Suprapubic skin (tissue), 4 donors: ENCODE measurements at regions not wholly inside any gene's neighbourhood (a gene's known extent, or its start where the extent isn't known, plus 50 kb on each side); places are given as distances from the start of the nearest gene placed in this dataset.

Experiments used
- DNase-seq, 2 donors: peaks; one replicate each; pipeline ENCODE4 v3.0.0-alpha.2; 2019; ENCODE audit warnings: low spot score in 2 of 2
- H3K27ac ChIP-seq: fragments of 200-600 bp; sonication (generic); one replicate; pipeline ENCODE4 v1.5.1; 2019
- H3K27me3 ChIP-seq: fragments of 200-600 bp; sonication (generic); one replicate; pipeline ENCODE4 v1.5.1; 2019
- H3K36me3 ChIP-seq: fragments of 200-600 bp; sonication (generic); one replicate; pipeline ENCODE4 v1.5.1; 2019
- H3K4me1 ChIP-seq: fragments of 200-600 bp; sonication (generic); one replicate; pipeline ENCODE4 v1.5.1; 2019
- H3K4me3 ChIP-seq: fragments of 200-600 bp; sonication (generic); one replicate; pipeline ENCODE4 v1.5.1; 2019; ENCODE audit warnings: mild to moderate bottlenecking
- H3K9me3 ChIP-seq: fragments of 200-600 bp; sonication (generic); one replicate; pipeline ENCODE4 v1.5.1; 2019
- CTCF ChIP-seq, 2 donors: fragments of 200-600 bp in 1 of 2; fragments of 450-650 bp in 1 of 2; sonication (generic) in 1 of 2; IDR thresholded peaks; one replicate each; pipeline ENCODE4 v1.5.1; 2016 to 2019; ENCODE audit warnings: antibody characterized with exemption in 2 of 2, mild to moderate bottlenecking in 1 of 2, moderate library complexity in 1 of 2
- EP300 ChIP-seq: sonication (generic); formaldehyde crosslinking; IDR thresholded peaks from one replicate; pipeline ENCODE4 v1.6.1; 2017; ENCODE audit warnings: antibody characterized with exemption
- POLR2A ChIP-seq, 2 donors: fragments of 450-650 bp; IDR thresholded peaks; one replicate each; pipeline ENCODE4 v1.6.1; 2017; ENCODE audit warnings: antibody characterized with exemption in 2 of 2, mild to moderate bottlenecking in 2 of 2, moderate library complexity in 2 of 2
- POLR2AphosphoS5 ChIP-seq, 3 donors: sonication (generic); formaldehyde crosslinking; IDR thresholded peaks; one replicate each; pipeline ENCODE4 v1.6.1; 2017; ENCODE audit warnings: antibody characterized with exemption in 3 of 3
- WGBS: methylation state at CpG from one replicate; pipeline ENCODE4 v1.1.5; 2018; 5-methylcytosine and 5-hydroxymethylcytosine counted together

- Histone ChIP-seq H3K27ac (no peak overlapping the region), H3K4me1 (peaks cover 2% of the 10 kb centered on the region), H3K27me3 (peaks cover 11% of the 10 kb centered on the region), H3K4me3 (no peak overlapping the region), H3K9me3 (no peaks in the 10 kb centered on the region), H3K36me3 (no peaks in the 10 kb centered on the region)
- DNase-seq = peak; percentile 32 to 74
- TF ChIP-seq POLR2A (IDR thresholded peaks at IDR 0.05) (no peak), EP300 (no peak), CTCF (IDR thresholded peaks at IDR 0.05) (no peak), POLR2AphosphoS5 (IDR thresholded peaks at IDR 0.05) (no peak)
- WGBS = 71% methylated on average over 13 of the region's 15 CpGs
Observed at GRCh38 chr13:26989261-26989956, 182.2 kb downstream of the USP12 start.

GRCh38 chr13:26988059-26988769 lies 183.4 kb downstream of the USP12 start:
- H3K4me3 ChIP-seq = no peak overlapping the region
- WGBS = 56% methylated on average over 6 of the region's 6 CpGs
- H3K9me3 ChIP-seq = no peaks in the 10 kb centered on the region
- H3K27ac ChIP-seq = no peak overlapping the region
- no peak for TF ChIP-seq POLR2A (IDR thresholded peaks at IDR 0.05)
- TF ChIP-seq CTCF (IDR thresholded peaks at IDR 0.05) = no peak
- no peak for TF ChIP-seq EP300
- TF ChIP-seq POLR2AphosphoS5 (IDR thresholded peaks at IDR 0.05) = no peak
- peaks cover 11% of the 10 kb centered on the region for H3K27me3 ChIP-seq
- no peaks in the 10 kb centered on the region for H3K36me3 ChIP-seq
- peaks cover 2% of the 10 kb centered on the region for H3K4me1 ChIP-seq
- peak; percentile 40 to 60 for DNase-seq

GRCh38 chr13:26987486-26988013 lies 184.1 kb downstream of the USP12 start:
- H3K4me1 ChIP-seq = peaks cover 2% of the 10 kb centered on the region
- H3K9me3 ChIP-seq = no peaks in the 10 kb centered on the region
- peak in 1 of 2 donors; percentile 49 for DNase-seq
- H3K27ac ChIP-seq = no peak overlapping the region
- H3K4me3 ChIP-seq = no peak overlapping the region
- TF ChIP-seq POLR2AphosphoS5 (IDR thresholded peaks at IDR 0.05) (no peak), POLR2A (IDR thresholded peaks at IDR 0.05) (no peak), EP300 (no peak), CTCF (IDR thresholded peaks at IDR 0.05) (no peak)
- H3K27me3 ChIP-seq = peaks cover 11% of the 10 kb centered on the region
- H3K36me3 ChIP-seq = no peaks in the 10 kb centered on the region
- WGBS = 73% methylated on average over 10 of the region's 10 CpGs

- WGBS = 10% methylated on average over 6 of the region's 6 CpGs
- no peak for TF ChIP-seq EP300
- peak; percentile 60 to 87 for TF ChIP-seq CTCF (IDR thresholded peaks at IDR 0.05)
- H3K4me3 ChIP-seq = no peak overlapping the region
- H3K9me3 ChIP-seq = no peaks in the 10 kb centered on the region
- no peak overlapping the region for H3K27ac ChIP-seq
- H3K27me3 ChIP-seq = peaks cover 12% of the 10 kb centered on the region
- no peaks in the 10 kb centered on the region for H3K36me3 ChIP-seq
- peak in 1 of 2 donors; percentile 77 for DNase-seq
- H3K4me1 ChIP-seq = peaks cover 2% of the 10 kb centered on the region
Observed at GRCh38 chr13:26985285-26985878, 186.2 kb downstream of the USP12 start.

GRCh38 chr13:26984337-26984736 lies 187.3 kb downstream of the USP12 start:
- no peaks in the 10 kb centered on the region for H3K9me3 ChIP-seq
- no peak overlapping the region for H3K27ac ChIP-seq
- H3K27me3 ChIP-seq = peaks cover 14% of the 10 kb centered on the region
- TF ChIP-seq EP300 (no peak), POLR2AphosphoS5 (IDR thresholded peaks at IDR 0.05) (no peak), CTCF (IDR thresholded peaks at IDR 0.05) (no peak), POLR2A (IDR thresholded peaks at IDR 0.05) (no peak)
- DNase-seq = no peak
- peaks cover 2% of the 10 kb centered on the region for H3K4me1 ChIP-seq
- no peak overlapping the region for H3K4me3 ChIP-seq
- no peaks in the 10 kb centered on the region for H3K36me3 ChIP-seq
- WGBS = 80% methylated on average over 4 of the region's 4 CpGs
